ENCODE measurements at regions not wholly inside any gene's neighbourhood (a gene's known extent, or its start where the extent isn't known, plus 50 kb on each side); places are given as distances from the start of the nearest gene placed in this dataset.

DNA sequence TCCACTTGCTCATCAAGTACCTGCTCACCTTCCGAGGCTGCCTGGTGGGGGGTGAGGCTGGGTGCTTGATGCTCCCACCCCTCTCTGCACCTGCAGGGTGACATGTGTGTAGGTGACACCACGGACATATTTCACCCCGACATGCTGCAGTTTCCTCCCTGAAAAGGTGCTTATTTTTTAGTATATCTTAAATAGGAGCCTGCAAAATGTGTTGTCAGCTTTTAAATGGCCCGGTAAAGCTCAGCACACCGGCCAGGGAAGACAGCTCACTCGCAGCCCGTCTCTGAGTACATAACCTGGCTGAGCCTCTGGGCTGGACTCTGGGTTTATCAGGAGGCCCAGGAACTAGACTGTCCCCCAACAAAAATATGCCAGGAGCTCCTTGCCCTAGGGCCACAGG, 89.3 kb upstream of the LINGO1 start:
- H3K4me3 ChIP-seq (ENCODE audit: low read depth in 2 of 2, low read length in 2 of 2) = no peak overlapping the region
- intact Hi-C loops (cut with micrococcal nuclease; ENCODE audit: unreplicated experiment) (no loop called here), in situ Hi-C loops (cut with HindIII; ENCODE audit: low pct_unique_long_range_greater_than_20kb, low sequenced_read_pairs) (no loop called here)
- no TSS peak for BruUV-seq (replicated peaks)
- CTCF ChIA-PET = interaction anchor here (0.6 kb wide), 1 partner anchor 87 kb away, joined by 5 read pairs; no protein-coding TSS in a partner anchor
- H3K27me3 ChIP-seq (ENCODE audit: control insufficient read depth, insufficient read depth, low read length) = no peaks in the 10 kb centered on the region
- TF ChIP-seq, protein P1, sequence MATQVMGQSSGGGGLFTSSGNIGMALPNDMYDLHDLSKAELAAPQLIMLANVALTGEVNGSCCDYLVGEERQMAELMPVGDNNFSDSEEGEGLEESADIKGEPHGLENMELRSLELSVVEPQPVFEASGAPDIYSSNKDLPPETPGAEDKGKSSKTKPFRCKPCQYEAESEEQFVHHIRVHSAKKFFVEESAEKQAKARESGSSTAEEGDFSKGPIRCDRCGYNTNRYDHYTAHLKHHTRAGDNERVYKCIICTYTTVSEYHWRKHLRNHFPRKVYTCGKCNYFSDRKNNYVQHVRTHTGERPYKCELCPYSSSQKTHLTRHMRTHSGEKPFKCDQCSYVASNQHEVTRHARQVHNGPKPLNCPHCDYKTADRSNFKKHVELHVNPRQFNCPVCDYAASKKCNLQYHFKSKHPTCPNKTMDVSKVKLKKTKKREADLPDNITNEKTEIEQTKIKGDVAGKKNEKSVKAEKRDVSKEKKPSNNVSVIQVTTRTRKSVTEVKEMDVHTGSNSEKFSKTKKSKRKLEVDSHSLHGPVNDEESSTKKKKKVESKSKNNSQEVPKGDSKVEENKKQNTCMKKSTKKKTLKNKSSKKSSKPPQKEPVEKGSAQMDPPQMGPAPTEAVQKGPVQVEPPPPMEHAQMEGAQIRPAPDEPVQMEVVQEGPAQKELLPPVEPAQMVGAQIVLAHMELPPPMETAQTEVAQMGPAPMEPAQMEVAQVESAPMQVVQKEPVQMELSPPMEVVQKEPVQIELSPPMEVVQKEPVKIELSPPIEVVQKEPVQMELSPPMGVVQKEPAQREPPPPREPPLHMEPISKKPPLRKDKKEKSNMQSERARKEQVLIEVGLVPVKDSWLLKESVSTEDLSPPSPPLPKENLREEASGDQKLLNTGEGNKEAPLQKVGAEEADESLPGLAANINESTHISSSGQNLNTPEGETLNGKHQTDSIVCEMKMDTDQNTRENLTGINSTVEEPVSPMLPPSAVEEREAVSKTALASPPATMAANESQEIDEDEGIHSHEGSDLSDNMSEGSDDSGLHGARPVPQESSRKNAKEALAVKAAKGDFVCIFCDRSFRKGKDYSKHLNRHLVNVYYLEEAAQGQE (IDR thresholded peaks at IDR 0.05; ENCODE audit: insufficient read depth in 1 of 2, low read depth in 2 of 2, low read length in 1 of 2) = no peak
- TF ChIP-seq SIN3A (IDR thresholded peaks at IDR 0.05; ENCODE audit: borderline replicate concordance, insufficient read depth, low read depth, low read length) (no peak), POLR2AphosphoS5 (IDR thresholded peaks at IDR 0.05; ENCODE audit: low read depth, low read length) (no peak), TCF7L2 (IDR thresholded peaks at IDR 0.05; ENCODE audit: low read depth, low read length) (no peak)
- TF ChIP-seq, protein P2, sequence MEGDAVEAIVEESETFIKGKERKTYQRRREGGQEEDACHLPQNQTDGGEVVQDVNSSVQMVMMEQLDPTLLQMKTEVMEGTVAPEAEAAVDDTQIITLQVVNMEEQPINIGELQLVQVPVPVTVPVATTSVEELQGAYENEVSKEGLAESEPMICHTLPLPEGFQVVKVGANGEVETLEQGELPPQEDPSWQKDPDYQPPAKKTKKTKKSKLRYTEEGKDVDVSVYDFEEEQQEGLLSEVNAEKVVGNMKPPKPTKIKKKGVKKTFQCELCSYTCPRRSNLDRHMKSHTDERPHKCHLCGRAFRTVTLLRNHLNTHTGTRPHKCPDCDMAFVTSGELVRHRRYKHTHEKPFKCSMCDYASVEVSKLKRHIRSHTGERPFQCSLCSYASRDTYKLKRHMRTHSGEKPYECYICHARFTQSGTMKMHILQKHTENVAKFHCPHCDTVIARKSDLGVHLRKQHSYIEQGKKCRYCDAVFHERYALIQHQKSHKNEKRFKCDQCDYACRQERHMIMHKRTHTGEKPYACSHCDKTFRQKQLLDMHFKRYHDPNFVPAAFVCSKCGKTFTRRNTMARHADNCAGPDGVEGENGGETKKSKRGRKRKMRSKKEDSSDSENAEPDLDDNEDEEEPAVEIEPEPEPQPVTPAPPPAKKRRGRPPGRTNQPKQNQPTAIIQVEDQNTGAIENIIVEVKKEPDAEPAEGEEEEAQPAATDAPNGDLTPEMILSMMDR (IDR thresholded peaks at IDR 0.05) = no peak
- no peak overlapping the region for H3K27ac ChIP-seq (ENCODE audit: low read length)
- H3K36me3 ChIP-seq (ENCODE audit: control insufficient read depth, insufficient read depth, low read length) = no peaks in the 10 kb centered on the region
- no peaks in the 10 kb centered on the region for H3K4me1 ChIP-seq (ENCODE audit: control insufficient read depth, insufficient read depth, low read length)
- ATAC-seq (no peak), DNase-seq (ENCODE audit: low read depth, low spot score) (no peak)
- H3K9me3 ChIP-seq (ENCODE audit: control insufficient read depth, insufficient read depth, low read depth, low read length) = no peaks in the 10 kb centered on the region
- POLR2A ChIA-PET = no interaction called here

DNA sequence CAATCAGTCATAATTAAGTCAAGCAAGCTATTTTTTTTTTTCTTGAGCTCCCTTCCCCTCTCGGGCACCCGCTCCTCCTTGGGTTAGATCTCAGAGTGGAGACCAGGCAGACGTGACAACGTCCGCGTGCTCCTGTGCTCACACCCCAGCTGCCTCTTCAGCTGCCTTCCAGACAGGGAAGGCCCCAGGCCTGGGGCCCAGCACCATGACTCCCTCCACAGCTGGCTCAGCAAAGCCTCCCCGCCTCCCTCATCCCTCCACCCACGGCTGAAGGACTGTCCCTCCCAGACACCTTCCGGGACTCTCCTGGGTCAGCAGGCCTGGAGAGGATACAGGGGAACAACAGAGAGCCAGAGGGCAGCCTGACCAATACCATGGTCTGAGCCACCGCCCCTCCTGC, 87.9 kb upstream of the LINGO1 start:
- H3K27ac ChIP-seq (ENCODE audit: low read length) = no peak overlapping the region

More for the DNA sequence above, 87.9 kb upstream of the LINGO1 start:
- TF ChIP-seq TCF7L2 (IDR thresholded peaks at IDR 0.05; ENCODE audit: low read depth, low read length) (no peak), POLR2AphosphoS5 (IDR thresholded peaks at IDR 0.05; ENCODE audit: low read depth, low read length) (no peak), SIN3A (IDR thresholded peaks at IDR 0.05; ENCODE audit: borderline replicate concordance, insufficient read depth, low read depth, low read length) (no peak)
- TF ChIP-seq, protein P2 (IDR thresholded peaks at IDR 0.05) = no peak
- TF ChIP-seq, protein P1 (IDR thresholded peaks at IDR 0.05; ENCODE audit: insufficient read depth in 1 of 2, low read depth in 2 of 2, low read length in 1 of 2) = no peak
- ChIA-PET POLR2A (interaction anchor here (0.6 kb wide), 1 partner anchor 63 kb away, joined by 3 read pairs; no protein-coding TSS in a partner anchor), CTCF (no interaction called here)
- H3K9me3 ChIP-seq (ENCODE audit: control insufficient read depth, insufficient read depth, low read depth, low read length) = no peaks in the 10 kb centered on the region
- intact Hi-C loops (cut with micrococcal nuclease; ENCODE audit: unreplicated experiment) = no loop called here
- BruUV-seq (replicated peaks) = no TSS peak
- H3K27me3 ChIP-seq (ENCODE audit: control insufficient read depth, insufficient read depth, low read length) = no peaks in the 10 kb centered on the region
- DNase-seq (ENCODE audit: low read depth, low spot score) (no peak), ATAC-seq (no peak)
- no peaks in the 10 kb centered on the region for H3K36me3 ChIP-seq (ENCODE audit: control insufficient read depth, insufficient read depth, low read length)
- H3K4me1 ChIP-seq (ENCODE audit: control insufficient read depth, insufficient read depth, low read length) = no peaks in the 10 kb centered on the region
- in situ Hi-C loops (cut with HindIII; ENCODE audit: low pct_unique_long_range_greater_than_20kb, low sequenced_read_pairs) = no loop called here
- H3K4me3 ChIP-seq (ENCODE audit: low read depth in 2 of 2, low read length in 2 of 2) = no peak overlapping the region

Data from Panc1 (cell line).